ENCODE measurements at regions not wholly inside any gene's neighbourhood (a gene's known extent, or its start where the extent isn't known, plus 50 kb on each side); places are given as distances from the start of the nearest gene placed in this dataset.

GRCh38 chr11:88039476-88040147, 135.6 kb downstream of the RAB38 start:
- TF ChIP-seq CTCF (IDR thresholded peaks at IDR 0.05), result no peak
- no peak for TF ChIP-seq POLR2A (IDR thresholded peaks at IDR 0.05)

All from heart left ventricle (tissue), 13 donors.